NCI-H82 treated with DMSO at 0.1 percent for 48 hours (cell line): ENCODE measurements at regions not wholly inside any gene's neighbourhood (a gene's known extent, or its start where the extent isn't known, plus 50 kb on each side); places are given as distances from the start of the nearest gene placed in this dataset.

ENCODE experiments used
- DNase-seq: peaks from one replicate; lab custom pipeline; 2025; ENCODE audit not compliant: unreplicated experiment; lab: John Stamatoyannopoulos, UW

DNA sequence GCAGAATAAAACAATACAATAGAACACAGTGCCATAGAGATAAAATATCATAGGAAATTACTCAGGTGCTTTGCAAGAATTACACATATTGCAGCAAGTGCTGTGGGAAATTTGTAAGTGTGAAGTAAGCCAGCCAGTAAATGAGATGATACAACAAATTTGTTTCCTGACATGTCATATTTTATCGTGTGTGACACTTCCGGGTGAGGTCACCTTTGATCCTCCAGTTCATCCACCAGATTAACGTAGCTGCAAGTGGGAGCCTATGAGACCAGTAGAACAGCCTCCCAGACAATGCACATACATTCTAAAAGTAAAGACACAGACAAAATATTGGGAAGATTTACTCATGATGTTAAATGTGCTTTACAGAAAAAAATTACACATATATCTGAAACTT is 72.2 kb downstream of the PRDM9 start:
- no peak for DNase-seq

DNA sequence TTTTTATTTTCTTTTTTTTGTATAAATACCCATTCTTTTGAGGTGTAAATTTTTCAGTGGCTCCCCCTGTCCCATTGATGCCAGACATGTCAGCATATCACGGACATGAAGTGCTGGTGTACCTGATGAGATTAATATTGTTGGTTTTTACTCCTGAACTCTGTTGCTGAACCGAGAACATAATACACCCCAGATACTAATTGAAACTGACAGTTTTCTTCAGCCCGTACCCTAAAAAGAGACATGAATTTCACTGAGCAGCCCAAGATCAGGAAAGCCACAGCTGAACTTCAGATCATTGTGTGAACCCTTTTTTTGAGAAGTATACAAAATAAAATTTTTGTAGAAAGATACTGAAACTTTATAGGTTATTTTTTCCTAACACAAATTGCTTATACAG is 75.7 kb downstream of the PRDM9 start:
- DNase-seq: no peak

DNA sequence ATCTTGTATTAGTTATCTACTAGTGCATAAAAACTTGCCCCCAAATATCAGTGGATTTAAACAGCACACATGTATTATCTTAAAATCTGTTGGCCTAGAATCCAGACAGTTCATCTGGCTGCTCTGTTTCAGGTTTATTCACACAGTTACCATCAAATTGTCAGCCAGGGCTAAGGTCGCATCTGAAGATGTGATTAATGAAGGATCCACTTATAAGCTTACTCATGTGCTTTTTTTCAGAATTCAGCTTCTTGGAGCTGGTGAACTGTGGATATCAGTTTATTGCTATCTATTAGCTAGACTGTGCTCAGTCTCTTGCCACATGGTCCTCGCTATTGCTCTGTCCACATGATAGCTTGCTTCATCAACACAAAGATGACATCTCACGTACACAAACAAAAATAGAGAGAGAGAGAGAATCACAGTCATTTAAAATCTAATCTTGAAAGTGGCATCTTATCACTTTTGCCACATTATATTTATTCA is 81.5 kb downstream of the PRDM9 start:
- no peak for DNase-seq

DNA sequence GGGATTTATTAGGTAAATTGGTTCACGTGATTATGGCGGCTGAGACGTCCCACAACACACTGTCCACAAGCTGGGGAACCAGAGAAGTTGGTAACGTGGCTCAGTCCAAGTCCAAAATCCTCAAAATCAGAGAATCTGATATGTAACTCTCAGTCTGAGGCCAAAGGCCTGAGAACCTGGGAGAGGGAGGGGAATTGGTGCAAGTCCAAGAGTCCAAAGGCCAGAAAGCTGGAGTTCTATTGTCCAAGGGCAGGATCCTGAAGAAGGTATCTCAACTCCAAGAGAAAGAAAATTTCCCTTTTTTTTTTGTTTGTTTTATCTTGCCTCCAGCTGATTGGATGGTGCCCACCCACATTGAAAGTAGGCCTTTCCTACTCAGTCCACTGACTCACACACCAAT is 83.8 kb downstream of the PRDM9 start:
- DNase-seq: no peak

DNA sequence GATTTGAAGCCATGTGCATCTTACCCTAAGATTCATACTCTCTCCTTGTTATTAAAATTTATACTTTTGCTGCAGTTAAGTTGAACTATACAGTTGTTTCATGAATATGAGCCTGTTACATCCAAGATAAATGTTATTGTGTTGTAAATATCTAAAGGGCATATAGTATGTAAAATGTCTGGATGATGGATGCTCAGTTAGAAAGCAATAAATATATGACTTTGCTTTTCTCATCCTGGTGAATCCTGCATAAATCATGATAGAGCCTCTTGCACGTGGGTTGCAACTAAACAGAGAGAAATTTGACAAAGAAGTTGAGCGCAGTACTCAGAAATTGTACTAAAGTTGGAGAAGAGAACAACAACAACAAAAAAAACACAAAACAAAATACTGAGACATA is 99.5 kb downstream of the PRDM9 start:
- no peak for DNase-seq

DNA sequence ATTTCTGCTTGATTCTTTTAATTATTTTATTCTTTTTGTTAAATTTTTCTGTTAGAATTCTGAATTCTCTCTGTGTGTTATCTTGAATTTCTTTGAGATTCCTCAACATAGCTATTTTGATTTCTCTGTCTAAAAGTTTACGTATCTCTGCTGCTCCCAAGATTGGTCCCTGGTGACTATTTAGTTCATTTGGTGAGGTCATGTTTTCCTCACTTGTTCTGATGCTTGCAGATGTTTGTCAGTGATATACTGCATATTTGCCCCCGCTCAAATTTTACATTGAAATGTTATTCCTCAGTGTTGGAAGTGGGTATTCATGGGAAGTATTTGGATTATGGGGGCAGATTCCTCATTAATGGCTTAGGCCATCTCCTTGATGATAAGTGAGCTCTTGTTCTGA is 105.3 kb downstream of the PRDM9 start:
- no peak for DNase-seq

DNA sequence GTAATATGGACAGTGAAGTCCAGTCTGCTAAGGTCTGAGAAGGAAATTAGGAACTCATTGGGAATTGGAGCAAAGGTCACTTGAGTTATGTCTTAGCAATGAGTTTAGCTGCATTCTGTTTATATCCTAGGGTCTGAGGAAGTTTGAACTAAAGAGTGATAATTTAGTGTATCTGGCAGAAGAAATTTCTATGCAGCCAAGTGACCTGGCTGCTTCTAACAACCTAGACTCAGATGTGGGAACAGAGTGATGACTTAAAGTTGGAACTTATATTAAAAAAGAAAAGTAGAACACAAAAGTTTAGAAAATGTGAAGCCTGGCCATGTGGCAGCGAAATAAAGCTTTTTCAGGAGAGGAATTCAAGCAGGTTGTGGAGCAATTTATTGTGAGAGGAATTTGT is 106.2 kb downstream of the PRDM9 start:
- no peak for DNase-seq

DNA sequence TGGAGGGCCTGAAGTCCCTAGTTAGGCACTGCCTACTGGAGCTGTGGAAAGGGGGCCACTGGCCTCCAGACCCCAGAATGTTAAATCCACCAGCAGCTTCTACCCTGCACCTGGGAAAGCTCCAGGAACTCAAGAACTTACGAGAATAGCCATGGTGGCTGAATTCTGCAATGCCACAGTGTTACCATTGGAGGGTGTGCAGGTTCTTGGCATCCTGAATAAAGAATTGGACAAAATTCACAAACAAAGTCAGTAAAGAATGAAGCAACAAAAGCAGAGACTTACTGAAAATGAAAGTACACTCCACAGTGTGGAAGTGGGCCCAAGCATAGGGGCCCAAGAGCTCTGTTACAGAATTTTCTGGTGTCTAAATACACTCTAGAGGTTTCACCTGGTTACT is 107.0 kb downstream of the PRDM9 start:
- DNase-seq: no peak

DNA sequence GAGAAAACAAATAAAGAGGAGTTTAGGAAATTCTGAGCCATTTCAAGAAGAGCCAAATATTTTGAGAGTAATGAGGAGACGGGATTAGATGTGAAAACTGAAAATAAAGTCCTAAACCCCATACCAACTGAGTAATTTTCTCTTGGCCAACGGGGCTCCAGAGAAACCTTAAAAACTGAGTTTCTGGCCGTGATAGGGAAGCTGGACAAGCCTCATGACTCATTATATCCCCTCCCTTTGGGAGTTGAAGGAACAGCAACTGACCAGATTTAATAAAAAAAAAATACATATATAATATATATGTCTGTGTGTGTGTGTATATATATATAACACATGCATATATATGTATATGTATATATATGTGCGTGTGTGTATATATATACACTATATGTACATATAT is 119.6 kb downstream of the PRDM9 start:
- no peak for DNase-seq

DNA sequence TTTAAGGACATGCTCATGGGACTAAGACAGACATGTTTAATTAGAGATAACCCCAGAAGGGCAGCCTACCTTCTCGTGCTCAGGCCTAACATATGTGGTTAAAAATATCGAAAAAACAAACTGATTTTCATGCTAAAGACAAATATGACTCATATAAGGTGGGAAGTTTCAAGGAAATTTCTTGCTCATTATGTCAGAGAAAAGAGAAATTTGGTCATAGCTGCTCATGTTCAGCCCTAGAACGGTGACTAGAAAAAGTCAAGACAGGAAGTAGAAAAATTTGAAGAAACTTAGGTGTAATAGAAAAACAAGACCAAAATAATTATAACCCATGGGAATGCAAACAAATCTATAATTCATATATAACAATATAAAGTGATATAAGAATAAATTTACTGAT is 120.6 kb downstream of the PRDM9 start:
- no peak for DNase-seq

DNA sequence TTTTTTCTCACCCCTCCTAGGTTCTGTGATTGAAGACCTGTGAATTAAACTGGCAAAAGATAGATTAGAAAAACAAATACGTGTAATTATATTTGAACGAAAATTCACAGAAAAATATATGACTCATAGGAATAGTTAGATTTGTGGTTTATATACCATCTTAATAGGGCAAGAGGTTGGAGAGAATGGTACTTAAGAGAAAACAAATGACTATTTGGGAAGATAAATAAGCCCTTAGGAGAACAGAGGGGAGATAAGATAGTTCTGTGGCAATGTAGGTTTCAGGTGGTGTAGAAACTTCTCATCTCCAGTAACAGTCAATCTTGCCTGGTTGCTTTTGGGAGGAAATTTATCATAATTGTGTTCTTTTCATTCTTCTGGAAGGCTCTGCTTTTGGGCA is 122.0 kb downstream of the PRDM9 start:
- DNase-seq: no peak

DNA sequence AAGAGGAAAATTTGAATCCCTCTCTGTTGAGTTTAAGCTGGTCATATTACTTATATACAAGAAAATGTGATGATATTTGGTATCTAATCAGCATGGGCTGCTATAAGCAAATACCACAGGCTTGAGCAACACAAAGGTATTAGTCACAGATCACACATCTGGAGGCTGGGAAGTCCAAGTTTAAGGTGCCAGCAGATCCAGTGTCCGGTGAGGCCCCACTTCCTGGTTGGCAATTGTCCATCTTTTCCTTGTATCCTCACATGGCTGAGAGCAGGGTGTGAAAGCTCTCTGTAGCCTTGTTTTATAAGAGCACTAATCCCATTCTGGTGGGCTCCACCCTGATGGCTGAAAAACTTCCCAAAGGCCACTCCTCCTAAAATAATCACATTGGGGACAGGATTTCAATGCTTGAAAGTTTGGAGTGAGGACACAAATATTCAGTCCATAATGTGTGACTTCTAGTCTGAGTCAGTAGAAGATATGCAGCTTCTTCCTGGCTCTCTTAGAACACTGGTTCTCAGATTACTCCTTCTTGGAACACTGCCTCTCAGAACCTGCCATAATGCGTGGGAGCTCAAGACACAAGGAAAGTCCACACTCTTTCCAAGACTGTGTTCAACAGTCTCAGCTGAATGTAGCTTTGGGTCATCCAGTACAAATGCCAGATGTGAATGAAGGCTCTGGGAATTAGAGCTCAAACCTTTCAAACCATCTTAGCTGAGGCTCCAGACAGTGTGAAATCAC is 124.1 kb downstream of the PRDM9 start:
- DNase-seq: no peak

DNA sequence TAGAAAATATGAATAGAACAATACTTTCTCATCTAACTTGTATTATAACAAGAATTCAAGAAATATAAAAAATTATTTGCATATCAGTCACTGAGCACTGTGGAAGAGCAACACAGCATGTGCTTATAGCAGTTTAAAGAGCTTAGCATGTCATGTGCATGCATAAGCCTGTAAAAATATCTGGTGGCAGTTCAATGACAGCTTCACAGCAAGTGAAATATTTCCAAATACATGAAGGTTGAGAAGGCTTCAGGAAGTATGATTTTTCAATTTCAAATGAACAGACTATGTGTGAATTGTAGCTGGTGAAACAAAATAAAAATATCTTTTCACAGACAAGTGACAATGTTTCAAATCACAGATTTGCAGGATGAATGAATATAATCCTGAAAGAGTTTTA is 128.5 kb downstream of the PRDM9 start:
- no peak for DNase-seq

DNA sequence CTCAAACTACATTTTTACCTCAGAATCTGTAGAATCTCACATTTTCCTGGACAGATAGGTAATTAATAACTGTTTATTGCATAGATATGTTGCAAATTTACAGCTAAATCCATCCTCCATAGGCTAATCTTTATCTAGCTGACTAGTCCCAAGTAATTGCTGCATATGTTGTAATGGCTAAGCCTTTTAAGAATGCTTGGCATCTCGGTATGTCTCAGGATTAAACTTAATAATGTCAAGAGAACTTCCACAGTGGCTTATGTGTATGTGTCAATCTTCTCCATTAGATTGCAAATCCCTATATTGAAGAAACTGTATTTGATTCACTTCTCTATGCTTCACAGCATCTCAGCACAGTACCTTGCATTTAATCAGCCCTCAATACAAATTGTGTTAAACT is 131.9 kb downstream of the PRDM9 start:
- peak; percentile 1 for DNase-seq

DNA sequence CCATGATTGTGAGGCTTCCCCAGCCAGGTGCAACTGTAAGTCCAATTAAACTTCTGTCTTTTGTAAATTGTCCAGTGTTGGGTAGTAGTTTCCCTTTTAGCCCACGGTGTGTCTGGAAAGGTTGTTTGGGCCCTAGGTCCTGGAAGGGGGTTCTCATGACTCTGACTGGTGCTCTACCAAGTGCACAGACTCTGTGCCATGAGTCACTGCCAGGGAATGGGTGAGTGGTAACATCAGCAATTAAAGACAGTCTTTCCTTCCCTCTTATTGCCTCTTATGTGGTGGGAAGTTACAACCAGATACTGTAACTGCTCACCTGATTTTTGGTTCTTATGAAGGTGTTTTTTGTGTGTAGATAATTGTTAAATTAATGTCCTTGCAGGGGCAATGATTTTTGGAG is 141.2 kb downstream of the PRDM9 start:
- DNase-seq: no peak

DNA sequence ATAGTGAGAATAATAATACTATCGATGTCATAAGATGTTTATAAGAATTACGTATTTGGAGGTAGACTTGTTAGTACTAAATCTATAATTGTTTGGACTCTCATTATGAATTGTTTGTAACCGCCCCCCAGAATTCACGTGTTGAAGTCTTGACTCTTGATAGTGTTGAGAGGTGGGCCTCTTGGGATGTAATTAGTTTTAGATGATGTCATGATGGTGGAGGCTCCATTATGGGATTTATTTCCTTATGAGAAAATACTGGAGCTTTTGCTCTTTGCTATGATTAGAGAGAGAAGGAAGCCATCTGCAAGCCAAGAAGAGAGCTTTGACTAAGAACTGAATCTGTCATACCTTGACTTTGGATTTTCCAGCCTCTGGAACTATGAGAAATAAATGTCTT is 142.2 kb downstream of the PRDM9 start:
- DNase-seq: no peak

DNA sequence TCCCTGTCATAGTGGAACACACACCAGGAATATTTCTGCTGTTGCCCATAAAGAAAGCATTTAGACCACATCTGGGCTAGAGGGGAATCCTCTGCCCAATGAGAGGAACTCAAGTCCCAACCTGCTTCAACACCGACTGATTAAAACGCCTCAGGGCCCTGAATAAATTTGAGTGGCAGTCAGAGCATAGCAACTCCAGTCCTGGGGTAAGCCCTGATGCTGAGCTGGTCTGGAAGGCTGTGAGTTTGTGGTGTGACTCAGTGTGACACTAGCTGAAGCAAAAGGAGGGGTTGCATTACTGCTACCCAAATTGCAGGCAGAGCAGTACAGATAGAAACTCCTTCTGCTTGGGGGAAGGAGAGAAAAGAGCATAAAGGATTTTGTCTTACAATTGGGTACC is 148.3 kb downstream of the PRDM9 start:
- no peak for DNase-seq

DNA sequence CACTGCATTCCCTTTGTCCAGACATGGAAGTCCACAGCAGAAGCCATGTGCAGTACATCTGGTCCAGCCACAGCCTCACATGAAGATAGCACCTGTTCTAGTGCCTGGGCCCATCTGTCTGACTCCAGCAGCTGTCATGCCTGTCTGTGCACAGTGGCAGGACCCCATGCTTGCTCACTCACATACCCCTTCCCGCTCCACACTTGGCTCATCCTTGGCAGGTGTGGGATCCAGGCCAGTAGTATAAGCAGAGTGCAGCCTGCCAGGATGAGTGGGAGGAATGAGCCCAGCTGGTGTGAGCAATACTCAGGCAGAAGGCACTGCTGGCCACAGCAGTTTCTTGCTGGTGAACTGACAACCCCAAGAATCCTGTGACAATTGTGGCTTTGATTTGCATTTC is 168.0 kb downstream of the PRDM9 start:
- DNase-seq: no peak

DNA sequence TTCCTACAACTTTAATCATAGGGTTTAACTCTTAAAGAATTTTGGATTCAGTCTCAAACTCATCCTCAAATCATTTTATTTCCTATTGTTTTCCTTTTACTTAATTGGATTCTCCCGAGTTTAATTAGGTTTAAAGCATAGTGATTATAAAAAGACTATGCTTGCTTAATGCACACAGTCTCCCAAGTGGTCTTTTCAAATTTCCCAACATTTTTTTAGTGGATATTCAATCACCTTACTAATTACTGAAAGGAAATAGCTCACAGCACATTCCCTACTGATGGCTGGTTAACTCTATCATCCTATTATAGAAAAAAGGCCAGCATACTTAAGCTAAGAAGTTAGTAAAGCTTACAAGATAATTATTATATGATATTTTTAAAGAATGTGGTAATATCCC is 170.6 kb downstream of the PRDM9 start:
- no peak for DNase-seq

DNA sequence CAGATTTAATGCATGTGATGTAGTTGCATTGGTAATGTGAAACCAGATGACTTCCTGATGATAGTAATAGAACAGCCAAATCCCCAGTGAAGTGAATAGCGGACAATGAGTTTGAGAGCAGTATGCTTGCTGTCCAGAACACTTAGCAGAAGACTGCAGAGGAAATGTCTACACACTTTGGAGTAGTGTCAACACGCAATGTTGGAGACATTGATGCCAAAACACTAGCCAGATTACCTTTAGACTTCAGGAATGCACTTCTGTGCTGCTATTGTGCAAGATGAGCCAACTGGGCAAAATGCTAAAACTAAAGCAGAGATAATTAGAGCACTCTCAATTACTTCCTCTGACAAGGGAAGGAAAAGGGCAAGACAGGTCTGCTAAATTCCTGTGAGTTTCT is 176.7 kb downstream of the PRDM9 start:
- no peak for DNase-seq

DNA sequence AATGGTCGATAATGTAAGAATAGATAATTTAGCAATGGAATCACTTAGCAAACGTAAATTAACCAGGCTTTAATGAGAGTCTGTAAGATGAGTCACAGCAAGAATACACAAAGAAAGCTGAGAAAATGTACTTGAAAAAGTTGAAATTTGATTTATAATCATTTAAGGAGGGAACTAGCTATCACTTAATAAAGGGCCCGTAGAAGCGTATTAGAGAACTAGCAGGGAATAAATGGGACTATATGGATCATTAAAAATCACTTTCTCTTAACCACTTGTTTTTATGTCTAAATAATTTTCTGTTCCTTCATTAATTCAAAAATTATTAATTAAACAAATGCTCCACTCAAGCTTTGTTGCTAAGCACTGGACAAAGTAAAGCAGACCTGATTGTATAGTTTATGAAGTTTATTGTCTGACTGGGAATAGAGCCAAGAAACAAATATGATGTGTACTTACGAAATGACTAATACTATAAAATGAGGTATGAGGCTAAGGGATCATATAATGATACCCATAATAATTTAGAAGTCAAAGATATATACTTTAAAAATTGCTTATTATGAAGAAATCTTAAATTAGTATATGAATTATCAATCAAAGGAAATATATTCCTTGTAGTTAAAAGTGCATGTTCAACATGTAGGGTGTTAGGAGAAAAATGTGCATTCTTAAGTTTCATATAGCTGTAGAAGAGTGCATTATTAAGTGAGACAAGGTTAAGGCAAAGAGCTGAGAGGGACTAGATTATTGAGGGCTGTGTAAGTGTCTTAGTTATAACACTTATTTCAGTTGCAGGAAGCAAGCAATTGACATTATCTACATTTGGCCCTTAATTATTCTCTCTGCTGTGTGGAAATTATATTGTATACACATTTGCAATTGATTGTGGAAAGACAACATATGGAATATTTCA is 196.8 kb downstream of the PRDM9 start:
- DNase-seq: no peak

DNA sequence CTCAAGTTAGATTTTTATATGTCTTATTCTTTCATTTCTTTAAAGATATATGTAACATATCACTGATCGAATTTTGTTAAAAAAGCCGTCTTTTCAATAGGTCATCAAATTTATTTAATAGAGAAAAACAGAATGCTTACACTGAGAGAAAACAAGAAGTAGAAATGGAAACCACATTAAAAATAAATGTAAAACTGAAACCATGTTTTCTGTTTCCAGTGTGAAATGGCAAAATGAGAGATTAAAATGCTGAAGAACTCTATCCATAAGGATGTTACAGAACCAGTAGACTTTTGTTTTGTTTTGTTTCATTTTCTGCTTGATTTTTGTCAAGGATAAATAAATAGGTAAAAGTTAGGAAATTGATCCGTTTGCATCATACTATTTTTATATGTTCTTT is 210.1 kb downstream of the PRDM9 start:
- DNase-seq: no peak
